Suppressor macrophage treated with lipopolysaccharide for 4 hours (primary cell): ENCODE measurements at regions not wholly inside any gene's neighbourhood (a gene's known extent, or its start where the extent isn't known, plus 50 kb on each side); places are given as distances from the start of the nearest gene placed in this dataset.
"Not testable (repeated sequence)": the region's sequence is repeated elsewhere in the genome, so short reads cannot be mapped to it uniquely, and the experiment has no call there.

Experiments
- DNase-seq: peaks from one replicate; pipeline ENCODE4 v3.0.0-alpha.2; 2020

DNA sequence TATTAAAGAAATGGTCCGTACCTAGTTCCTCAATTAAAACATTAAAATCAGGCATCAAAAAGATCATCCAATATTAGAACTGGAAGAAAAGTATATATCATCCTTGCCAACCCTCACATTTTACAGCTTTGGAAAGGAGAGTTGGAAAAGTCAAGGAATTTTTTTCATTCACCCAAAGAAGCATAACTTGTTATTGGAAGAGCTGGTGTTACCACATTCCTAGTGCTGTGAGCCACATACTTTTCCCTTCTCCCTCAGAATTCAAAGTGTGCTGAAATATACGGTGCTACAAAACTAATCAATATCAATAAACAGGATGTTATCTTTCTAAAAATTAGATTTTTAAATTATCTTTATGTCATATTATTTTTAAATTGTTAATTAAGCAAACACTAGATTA, 202.1 kb upstream of the FAT3 start:
- DNase-seq = no peak

DNA sequence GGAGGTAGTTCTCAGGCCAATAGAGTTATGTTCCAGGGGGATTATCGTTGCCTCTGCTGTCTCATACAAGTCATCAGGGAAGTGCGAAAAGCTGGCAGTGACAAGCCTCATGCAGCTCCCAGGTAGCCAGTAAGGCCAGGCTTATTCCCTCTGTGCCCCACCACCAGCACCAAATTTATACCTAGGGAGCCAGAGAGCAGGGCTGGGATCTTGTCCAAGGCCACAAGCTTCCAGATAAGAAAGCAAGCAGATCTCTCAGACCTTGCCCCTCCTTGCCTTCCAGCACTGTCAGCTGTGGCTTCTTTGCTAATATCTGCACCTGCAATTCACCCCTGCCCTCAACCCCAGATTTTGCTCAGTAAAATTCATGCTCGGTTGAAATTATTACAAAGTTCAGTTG, 206.3 kb upstream of the FAT3 start:
- no peak for DNase-seq

DNA sequence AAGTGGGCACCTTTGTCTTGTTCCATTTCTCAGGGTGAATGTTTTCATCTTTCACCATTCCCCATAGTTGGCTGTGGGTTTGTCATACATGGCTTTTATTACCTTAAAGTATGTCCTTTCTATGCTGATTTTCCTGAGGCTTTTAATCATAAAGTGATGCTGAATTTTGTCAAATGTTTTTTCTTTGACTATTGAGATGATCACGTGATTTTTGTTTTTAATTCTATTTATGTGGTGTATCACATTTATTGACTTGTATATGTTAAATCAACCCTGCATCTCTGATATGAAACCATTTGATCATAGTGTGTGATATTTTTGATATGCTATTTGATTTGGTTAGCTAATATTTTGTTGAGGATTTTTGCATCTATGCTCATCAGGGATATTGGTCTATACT, 216.4 kb upstream of the FAT3 start:
- no peak for DNase-seq

DNA sequence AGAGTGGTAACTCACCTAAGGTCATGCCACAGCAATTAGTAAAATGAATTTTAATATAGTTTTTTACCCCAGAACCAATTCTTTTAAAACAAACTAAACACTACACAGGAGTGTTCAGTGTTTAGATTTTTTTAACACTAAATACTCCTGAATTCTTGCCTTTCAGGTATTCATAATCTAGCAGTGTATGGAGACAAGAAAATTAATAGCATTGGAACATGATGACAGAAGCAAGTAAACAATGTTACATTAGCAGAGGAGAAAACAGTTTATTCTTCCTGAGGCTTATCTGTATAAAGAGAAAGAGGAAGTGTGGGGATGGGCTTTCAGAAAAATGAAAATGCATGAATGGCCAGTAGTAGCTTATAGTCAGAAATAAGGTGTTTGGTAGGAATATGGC, 222.1 kb upstream of the FAT3 start:
- DNase-seq = no peak

DNA sequence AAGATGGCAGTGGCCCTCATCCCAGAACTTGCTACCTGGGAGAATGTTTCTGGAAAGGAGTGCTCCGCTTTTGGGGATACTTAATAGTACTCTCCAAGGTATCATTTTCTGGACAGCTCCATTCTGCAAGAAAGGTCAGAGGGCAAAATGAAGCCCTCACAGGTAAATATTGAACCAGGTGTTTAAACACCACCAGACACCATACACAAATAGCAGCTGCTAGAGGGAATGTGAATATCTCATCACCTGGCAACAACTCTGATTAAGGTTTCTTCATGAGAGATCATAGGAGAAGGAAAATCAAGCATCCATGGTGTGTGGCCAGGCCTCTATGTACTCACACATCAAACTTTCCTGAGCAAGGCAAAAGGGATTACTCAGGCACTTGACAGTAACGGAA, 226.1 kb upstream of the FAT3 start:
- DNase-seq = no peak

DNA sequence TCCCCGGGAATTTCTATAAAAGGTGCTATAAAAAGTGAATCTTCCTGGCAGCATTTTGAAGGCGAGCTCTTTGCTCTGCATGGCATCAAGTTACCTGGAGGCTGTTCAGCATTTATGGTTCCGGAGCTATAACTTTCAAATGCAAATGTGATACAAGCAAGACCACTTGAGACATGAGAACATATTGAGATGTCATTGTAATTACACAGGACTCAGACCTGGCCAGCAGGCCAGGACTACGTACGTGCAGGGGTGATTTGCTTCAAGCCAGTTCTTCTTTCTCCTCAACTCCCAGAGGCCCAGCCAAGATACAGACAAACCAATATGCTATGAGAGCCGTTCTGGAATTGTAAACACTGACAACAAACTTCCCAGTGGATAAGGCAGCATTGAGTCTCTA, 227.4 kb upstream of the FAT3 start:
- no peak for DNase-seq

DNA sequence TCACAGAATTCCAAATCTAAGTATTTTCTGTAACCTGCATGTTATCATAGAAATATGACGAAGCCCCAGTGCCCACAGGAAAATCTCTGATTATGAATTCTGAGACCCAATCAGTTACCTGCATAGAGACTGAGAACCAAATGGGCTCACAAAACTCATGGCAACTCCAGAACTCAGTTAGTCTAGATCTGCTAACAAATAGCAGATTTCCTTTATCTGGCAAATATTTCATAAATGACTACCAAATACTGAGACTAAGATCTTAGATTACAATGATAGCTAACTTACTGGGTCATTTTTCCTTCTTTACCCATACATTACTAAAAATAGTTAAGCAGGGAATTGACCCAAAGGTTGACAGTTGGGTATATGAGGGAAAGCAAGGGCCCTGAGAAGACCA, 228.1 kb upstream of the FAT3 start:
- DNase-seq = no peak

DNA sequence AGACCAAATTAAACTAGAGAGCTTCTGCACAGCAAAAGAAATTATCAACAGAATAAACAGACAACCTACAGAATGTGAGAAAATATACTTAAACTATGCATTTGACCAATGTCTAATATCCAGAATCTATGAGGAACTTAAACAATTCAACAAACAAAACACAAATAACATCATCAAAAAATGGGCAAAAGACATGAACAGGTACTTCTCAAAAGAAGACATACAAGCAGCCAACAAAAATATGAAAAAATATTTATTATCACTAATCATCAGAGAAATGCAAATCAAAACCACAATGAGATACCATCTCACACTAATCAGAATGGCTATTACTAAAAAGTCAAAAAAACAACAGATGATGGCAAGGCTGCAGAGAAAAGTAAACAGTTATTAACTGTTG, 236.2 kb upstream of the FAT3 start:
- not testable (repeated sequence) for DNase-seq

DNA sequence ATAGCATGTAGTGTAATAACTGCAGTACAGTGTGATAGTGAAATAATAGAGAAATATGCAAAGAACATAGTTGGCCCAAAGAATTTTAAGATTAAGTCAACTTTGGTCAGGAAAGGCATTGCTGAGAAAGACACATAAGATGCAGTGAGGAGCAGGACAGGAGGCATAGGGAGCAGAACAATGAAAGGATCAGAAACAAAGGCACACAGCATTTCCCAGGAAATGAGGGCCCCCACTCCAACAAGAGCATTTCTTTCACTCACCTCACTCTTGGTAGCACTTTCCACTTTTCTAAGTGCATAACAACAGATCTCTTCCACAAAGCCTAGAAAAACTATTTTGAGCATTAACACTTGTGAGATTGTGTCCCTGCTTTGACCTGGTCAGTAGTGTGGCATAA, 238.4 kb upstream of the FAT3 start:
- DNase-seq = no peak

DNA sequence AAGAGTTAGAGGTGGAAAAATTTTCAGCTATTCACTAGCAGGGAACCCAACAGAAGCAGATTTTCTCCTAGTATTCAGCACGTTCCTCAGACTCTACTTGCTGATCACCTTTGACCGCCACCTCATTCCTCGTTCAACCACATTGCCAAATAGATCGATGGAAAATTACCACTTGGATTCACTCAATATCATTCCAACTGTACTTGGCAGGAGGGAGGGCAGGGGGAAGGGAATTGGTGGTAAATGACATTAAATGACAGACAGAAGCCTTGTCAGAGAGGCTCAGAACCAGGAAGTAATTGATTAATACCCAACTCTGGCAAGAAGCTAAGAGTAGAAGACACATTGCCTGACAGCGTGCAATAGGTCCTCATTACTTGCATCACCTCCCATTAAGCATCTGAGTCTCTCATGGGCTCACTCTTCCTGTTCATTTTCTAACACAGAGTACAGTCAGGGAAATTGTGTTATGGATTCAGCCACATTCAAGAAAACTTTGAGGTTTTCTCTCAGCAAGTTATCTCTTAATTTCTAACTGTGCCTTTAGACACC, 240.5 kb upstream of the FAT3 start:
- no peak for DNase-seq

DNA sequence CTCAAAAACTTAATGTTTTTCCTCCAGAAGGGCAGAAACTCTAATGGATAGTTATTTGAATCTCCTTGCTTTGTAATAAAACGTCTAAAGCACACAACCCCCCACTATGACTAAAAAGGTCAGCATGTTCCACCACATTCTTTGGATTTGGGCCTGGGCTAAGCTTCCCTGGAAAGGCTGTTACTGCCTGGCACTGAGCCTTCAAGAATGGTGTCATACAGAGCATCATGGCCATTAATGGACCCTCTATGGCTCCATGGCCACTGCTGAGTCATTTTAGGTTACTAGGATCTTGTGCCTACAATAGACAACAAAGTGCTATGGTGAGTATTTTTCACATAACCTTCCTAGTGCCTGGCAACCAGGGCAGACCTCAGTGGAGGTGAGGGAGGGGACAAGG, 242.6 kb upstream of the FAT3 start:
- no peak for DNase-seq

DNA sequence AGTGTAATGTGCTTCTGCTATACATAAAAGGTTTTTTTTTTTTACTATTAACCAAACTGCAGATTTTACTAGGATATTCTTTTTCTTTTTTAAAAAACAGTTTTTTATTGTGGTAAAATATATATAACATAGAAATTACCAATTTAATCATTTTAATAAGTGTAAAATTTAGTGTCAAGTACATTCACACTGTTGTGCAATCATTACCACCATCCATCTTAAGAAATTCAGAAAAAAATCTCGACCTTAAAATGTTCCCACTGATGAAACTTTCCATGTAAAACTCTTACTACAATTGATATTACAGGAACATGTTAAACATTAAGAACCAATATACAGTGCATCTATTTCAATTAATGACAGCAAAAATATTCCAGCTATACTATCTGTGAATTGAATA, 244.8 kb upstream of the FAT3 start:
- no peak for DNase-seq

DNA sequence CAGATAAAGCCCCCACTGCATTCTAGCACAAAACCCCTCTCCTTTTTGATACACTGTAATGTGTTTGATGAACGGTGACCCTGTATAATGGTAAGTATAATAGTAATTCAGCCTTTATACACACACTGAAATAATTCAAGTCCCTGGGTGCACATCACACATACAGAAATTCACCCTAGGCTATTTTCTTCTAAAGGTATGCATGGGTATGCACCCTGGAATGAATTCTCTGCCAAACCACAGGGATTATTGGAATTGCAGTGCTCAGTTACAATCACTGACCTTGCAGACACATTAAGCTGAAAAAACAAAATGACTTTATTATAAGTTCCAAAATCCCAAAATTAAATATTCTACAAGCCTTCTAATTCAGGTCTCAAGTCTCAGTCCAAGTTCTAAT, 245.9 kb upstream of the FAT3 start:
- no peak for DNase-seq

DNA sequence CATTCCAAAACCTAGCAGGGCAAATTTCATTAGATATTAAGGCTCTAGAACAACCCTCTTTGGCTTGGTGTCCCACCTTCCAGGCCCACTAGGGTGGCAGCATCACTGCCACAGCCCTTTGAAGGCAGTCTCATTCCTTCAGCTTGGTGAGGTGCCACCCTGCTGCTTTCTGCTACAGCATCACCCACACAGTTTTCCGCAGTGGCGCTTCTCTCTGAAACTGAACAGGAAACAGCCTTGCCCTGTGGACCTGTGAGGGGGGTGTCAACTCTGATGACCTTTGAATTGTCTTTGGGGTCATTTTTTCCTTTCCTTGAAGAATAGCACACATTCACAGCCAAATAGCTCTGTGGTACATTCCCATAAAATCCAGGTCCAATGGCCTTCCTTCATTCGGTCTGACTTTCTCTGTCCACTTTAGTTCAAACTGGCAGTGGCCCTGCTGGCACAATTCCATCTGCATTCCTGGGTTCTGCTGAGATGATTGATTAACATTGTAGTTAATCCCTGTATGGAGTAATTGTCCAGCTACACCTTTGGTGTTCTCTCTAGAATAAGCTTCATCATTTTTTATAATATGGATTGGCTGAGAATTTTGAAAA, 251.9 kb upstream of the FAT3 start:
- DNase-seq = no peak

DNA sequence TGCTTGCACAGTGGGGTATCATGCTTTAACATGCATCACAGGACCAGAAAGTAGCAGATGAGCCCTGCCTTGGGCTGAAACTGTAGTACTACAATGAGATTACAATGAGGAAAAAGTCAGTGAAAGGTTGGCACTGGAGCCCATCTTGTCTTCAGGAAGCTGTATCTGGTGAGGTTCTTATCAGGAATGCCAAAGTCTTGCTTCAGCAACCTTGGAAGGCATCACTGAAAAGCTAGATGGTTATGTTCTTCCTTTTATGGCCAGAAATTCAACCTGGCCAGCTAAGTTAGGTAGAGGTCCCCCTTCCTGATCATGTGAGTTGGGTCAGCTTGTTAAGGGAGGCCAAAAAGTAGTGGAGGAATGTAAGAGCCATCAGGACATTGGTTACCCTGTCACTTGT, 254.0 kb upstream of the FAT3 start:
- no peak for DNase-seq

DNA sequence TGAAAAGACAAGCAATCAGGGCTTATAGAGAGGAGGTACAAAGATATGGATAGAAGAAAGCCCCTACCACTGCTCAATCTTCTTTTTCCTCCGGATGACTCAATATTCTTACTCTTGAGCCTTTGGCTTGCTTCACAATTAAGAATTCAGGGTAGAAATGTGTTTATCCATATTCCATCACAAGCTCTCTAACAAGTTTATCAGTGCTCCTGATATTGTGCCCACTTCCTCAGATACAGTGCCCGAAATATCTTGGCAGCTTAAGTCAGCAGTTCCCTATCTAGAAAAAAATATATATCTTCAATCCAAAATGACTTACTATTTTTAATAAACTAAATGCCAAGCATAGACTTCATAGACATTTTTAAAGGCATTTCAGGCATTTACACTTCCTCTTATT, 255.1 kb upstream of the FAT3 start:
- no peak for DNase-seq

DNA sequence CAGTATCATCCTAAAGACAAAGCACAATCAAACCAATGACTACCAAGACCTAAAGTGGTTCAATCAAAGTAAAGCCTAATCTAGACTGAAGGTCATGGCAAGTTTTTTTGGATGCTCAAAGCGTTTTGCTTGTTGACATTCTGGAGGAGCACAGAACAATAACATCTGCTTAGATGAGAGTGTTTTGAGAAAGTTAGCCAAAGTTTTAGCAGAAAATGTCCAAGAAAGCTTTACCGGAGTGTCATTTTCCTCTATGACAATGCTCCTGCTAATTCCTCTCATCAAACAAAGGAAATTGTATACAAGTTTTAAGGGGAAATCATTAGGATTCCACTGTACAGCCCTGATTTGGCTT, 256.9 kb upstream of the FAT3 start:
- DNase-seq = no peak

DNA sequence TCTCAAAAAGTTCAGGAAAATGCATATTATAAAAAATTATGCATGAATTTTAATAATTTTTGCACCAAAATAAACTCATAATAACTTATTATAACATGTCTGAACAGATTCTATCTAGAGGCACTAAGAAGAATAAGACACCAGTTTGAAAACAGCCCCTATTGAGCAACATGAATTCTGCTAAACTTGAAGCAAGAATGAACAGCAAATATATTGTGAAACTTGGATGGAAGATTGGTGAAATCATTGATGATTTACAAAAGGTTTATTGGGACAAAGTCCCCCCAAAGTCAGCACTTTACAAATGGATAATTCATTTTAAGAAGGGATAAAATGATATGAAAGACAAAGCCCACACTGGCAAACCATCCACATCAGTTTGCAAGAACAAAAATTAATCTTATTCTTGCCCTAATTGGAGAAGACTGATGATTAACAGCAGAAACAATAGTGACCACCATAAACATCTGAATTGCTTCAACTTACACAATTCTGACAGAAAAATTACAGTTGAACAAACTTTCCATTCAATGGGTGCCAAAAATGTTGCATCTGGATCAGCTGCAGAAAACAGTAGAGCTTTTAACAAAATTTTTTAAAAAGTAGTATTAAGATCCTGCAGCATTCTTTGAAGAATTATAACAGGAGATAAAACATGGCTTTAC, 257.5 kb upstream of the FAT3 start:
- no peak for DNase-seq

DNA sequence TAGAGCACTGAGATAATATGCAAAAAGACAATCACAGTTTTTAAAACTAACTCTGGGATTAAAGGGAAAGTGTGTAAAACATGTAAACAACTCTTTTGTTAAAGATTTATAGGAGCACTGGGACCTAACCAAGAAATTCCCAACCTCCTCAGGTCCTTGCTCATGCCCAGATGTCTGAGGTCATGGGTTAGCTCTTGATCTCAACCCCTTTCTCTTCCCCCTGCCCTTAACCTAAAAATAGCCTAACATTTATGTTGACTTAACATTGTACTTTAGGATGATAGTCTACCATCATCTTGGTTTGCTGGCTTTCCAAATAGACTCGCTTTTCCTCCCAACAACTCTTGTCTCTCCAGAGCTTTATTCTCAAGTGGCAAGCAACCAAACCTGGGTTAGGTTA, 258.2 kb upstream of the FAT3 start:
- DNase-seq = no peak

DNA sequence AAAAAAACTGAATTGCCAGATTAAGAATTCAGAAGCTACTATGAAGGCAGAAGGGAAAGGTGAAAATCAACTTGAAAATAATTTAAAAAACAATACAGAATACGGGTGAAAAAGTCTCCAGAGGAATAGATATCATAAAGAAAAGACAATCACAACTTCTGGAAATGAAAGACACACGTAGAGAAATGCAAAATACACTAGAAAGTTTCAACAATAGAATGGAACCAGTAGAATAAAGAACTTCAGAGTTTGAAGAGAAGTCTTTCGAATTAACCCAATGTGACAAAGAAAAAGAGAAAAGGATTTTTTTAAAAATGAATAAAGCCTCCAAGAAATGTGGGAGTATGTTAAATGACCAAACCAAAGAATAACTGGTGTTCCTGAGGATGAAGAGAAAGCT, 263.8 kb upstream of the FAT3 start:
- DNase-seq = no peak

DNA sequence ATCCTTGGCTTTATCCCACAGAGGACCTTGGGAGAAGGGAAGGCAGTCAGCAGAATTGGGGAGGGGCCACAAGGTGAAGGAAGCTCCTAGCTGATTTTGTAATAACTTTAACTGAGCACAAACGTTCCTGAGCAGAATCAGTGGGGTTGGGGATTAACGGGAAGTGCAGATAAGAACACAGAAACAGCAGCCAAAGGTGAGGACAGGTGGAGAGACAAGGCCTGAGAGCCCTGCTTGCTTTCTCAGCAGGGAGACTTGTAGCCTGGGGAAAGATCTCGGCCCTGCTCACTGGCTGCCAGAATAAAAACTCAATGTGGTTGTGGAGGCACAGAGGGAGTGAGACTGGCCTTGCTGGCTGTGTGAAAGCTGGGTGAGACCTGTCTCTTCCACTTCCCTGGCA, 265.2 kb upstream of the FAT3 start:
- no peak for DNase-seq

DNA sequence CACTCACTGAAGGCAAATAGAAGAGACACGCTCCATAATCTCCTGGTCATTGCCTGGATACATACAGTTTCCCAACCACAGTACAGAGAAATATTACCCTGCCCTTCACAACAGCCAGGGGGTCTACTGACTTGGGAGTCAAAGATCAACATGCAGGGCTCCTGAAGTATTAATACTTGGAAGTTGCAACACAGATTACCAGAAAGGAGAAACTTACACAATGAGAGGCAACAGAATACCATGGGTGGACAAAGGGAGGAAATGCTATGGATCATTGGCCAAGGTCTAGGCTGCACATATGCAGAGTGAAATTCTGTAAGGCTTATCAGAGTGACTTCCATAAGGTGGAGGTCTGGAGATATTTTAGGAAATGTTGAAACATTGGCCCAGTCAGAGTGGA, 267.9 kb upstream of the FAT3 start:
- DNase-seq = no peak

DNA sequence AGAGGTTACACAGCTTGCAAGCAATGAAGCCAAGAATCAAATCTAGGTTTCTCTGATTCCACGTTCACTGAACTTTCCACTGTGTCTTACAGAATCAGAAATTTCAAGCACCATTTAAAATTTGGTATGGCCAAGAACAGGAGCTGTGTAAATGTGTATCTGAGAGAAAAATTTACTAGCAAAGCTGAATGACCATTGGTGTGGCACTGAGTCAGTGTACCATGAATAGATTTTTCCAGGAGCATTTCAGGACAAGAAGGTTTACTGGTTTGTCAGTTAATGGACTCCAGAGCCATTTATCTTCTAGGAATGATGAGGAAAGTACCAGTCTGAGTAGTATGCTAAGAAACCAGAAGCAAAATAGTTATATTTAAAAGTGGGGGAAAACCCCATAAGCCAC, 269.4 kb upstream of the FAT3 start:
- DNase-seq = no peak

DNA sequence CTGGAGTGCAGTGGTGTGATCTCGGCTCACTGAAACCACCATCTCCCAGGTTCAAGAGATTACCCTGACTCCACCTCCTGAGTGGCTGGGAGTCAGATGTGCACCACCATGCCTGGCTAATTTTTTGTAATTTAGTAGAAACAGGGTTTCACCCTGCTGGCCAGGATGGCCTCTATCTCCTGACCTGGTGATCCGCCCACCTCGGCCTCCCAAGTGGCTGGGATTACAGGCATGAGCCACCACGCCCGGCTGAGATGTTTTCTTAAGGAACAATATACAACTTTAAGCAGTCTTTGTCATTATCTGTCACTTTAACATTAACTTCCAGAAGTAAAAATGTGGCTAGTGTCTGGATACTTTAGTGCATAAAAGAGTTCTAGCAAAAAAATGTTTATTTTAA, 272.6 kb upstream of the FAT3 start:
- DNase-seq = no peak

DNA sequence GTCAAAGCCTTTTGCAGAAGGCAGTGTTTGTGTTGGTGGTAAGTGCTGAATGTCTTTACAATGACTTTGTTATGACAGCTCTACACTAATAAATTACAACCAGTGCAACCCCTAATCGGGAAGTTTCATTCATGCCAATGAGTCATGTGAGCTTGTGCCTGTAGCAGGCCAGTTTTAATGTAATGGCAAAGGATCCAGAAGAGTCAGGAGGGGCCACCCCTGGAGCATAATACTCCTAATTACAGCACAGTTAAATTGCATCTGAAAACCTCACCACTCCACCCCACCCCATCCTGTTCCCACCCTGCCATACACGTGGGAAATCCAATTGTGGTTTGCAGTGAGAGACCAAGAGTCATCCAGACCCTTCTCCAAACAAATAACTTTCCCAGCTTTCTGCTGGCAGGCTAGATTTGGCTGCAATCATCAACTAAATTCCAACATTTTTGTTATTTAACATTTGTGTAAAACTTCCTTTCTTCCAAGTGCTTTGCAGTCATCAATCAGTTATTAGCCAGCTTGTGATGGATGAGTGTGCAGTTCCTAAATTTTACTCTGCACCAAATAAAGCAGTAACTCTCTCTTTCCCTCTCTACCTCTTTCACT, 277.3 kb upstream of the FAT3 start:
- DNase-seq = no peak
